HK-2 (cell line): ENCODE measurements at regions not wholly inside any gene's neighbourhood (a gene's known extent, or its start where the extent isn't known, plus 50 kb on each side); places are given as distances from the start of the nearest gene placed in this dataset.
"Not testable (repeated sequence)": the region's sequence is repeated elsewhere in the genome, so short reads cannot be mapped to it uniquely, and the experiment has no call there.

Source experiments
- DNase-seq: peaks from one replicate; pipeline ENCODE4 v3.0.0-alpha.2; 2018; ENCODE audit not compliant: unreplicated experiment

DNA sequence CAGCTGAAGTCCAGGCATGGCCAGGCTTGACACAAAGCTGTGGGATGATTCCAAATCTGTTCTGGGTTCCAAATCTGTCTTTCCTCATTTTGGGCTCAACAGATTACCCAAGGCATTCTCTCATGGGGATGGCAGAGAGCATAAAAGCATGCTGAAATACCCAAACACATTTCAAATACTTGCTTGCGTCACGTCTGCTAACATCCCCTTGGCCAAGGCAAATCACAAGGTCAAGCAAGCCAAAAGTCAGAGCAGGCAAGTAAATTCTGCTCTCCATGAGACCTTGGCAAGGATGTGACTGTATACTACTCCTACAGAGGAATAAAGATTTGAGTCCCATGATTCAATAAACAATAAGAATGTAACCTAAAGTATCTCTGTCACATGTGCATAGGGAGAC is 306.7 kb downstream of the EPB41L4A start:
- DNase-seq: no peak

DNA sequence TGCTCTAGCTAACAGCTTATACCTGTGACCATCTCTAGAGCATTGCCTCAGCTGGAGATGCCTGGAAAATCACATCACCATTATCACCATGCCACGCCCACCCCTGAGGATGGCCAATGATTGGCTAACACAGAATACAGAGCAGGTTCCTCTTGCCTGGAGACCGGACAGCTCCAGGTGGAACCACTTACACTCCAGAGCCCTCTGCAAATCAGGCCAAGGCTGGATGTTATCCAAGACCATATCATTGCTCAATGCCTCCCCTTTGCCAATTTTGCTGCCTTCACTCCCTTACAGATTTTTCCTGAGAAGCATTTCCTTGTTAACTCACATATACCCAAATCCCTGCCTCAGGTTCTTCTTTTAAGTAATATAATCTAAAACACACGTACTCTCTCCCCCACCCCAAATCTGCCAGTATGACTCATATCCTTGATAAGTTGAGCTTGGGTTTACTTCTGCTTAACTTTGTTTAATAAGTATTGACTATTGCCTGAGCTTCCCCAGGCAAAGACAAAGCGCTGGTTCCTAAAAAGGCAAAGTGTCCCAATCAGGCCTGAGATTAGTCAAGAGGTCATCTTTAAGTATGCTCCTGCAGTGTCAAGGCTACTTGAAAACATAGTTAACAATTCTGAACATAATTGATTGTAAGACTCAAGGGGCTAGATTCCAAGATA is 309.6 kb downstream of the EPB41L4A start:
- DNase-seq: no peak

DNA sequence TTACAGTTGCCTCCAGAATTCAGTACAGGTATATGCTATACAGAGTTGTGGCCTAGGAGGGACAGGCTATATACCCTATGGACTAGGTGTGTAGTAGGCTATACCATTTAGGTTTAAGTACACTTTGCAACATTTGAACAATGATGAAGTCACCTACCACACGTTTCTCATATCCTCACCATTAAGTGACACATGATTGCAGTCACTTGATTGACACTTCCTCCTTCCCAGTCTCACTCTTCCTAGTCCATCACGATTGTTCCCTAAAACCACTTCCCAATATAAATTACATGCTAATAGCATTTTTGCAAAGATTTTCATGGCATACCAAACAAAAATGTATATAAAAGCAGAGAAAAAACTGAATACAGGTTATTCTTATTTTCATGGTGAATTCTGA is 312.2 kb downstream of the EPB41L4A start:
- no peak for DNase-seq

DNA sequence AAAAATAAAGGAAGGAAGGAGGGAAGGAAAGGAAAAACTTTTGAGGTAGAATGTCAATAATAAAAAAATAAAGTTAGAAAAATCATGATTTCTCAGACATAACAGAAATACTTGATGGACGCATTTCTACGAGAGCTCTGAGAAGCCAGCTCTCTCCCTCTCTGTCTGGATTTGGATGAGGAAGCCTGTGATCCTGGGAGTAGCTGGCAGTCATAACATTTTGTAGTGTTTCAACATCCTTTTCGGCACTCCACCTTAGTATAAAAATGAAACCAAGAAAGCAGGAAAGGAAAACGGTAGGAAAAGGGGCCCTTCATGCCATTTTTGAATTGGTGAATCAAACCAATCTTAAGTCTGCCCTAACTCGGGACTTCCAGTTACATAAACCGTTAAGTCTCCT is 321.3 kb downstream of the EPB41L4A start:
- no peak for DNase-seq

DNA sequence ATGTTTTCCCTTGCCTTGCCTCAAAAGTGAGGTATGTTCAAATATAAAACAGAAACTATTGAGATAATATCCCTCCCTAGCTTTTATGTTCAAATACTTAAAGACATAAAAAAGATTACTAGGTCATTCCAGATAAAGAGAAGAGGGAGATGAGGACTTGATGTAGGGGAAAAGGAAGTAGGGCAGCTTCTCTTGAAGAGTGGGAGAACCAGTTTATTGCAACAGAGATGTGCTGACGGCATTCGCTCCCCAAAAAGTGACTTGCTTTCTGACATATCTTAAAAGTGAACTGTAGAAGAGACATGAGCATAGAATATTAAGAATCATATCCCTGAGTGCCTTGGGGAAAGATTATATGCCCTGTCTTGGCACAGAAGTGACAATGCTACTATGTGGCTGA is 330.2 kb upstream of the NREP start:
- no peak for DNase-seq

DNA sequence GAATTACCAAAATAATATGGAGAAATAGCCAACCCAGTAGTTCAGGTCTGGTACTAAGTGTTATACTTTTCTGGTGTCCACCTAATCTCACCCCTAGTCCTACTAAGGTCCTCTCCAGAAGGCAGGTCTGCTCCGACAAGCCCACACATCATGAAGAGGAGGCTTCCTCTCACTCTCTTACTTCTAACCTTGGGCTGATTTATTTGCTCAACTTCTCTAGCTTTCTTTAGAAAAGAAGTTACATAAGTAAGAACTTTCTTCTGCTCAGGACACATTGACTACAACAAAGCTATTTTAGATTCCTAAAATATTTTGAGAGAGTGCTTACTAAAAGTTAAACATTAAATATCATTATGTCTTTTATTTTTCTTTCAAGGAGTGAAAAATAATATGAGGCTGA is 329.7 kb upstream of the NREP start:
- no peak for DNase-seq

DNA sequence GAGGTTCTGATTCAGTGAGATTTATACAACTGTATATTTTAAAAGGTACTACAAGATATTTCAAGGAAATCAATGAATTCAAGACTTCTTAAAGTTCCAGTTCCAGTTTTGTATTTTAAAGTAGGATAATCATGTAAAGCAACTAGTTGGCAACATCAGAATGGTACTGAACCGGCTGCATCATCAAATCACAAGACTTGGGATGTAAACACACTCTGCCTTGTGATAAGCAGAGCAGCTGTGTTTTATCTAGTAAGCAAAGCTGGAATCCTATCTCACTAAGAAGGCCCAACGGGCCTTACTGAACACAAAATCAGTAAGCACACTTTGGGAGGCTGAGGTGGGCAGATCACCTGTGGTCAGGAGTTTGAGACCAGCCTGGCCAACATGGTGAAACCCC is 327.2 kb upstream of the NREP start:
- no peak for DNase-seq

DNA sequence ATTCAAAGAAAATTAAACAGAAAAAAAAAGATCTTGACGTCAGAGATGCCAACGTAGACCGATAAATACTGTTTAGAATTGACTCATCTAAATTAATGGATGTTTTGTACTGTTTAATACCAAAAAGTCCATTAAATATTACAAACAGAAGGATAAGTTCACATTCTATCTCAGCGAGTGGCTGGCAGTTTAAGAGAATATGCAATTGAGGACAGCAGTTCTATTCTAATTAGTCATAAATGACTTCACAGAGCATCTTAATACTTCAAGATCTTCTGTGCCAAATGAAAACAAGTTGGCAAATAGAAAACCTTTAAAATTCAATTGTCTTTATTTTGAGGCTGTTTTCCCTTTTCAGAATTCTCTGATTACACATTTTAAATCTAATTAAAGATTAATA is 326.6 kb upstream of the NREP start:
- no peak for DNase-seq

DNA sequence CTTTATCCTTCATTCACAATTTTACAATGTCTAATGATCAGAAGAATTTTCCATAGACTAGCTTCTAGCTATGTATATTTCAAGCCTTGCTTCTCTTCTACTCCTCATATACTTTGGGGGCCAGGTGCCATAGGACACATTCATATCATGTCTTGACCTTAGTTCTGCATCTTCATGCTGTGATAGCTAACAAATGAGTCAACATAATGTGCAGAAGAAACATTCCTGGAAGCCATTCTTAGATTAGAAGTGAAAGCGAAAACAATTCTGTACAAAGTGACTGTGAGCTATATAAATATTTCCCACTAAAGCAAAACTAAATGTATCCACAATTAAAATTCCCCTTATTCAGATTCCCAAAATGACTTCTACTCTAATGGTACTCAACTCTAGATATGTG is 320.2 kb upstream of the NREP start:
- no peak for DNase-seq

DNA sequence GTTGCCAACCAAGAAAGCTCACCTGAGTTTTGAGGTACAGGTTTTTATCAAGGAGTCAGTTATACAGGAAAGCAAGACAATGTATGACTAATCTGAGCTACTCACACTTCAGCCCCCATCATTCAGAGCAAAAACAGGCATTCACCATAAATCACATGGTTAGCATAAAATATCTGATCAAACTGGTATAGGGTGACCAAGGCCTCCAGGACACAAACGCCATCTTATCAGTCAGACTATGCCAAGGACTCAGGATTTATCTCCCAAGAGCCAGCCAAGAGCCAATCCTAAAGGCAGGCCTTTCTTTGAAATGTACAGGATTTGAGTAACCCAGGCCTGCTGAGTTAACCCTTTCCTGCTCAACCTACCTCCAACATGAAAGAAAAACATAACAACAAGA is 313.0 kb upstream of the NREP start:
- DNase-seq: no peak

DNA sequence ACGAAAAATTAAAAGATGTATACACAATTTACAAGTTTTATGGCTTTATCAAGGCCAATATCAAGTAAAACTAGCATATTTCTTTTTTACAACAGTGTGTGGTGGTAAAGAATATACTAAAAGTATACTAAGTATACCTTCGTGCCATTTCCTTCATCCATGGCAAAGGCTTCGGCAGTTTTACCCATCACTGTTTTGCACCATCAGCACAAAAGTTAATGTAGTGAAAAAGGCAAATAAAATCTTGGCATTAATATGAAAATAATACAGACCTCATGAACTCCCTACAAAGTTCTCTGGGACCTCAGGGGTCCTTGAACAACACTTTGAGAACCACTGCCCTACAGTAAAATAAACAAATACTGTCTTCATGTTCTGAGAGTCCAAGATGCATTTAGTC is 312.3 kb upstream of the NREP start:
- no peak for DNase-seq

DNA sequence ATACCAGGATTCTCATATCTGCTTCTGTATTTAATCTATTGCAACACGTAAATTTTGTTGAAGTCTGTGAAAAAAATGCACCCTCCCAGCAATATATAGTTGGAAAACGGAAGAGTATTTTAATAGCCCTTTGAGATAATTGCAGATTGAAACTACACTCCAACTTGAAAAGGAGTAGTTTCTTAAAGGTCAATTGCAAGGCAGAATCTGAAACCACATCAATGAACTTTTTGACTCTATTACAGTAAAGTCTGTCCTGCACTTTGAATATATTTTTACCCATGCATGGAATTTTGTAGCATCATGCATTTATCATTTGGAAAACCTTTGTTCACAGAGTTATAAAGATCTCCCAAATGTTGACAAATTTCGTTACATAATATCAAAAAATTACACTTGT is 311.6 kb upstream of the NREP start:
- DNase-seq: no peak

DNA sequence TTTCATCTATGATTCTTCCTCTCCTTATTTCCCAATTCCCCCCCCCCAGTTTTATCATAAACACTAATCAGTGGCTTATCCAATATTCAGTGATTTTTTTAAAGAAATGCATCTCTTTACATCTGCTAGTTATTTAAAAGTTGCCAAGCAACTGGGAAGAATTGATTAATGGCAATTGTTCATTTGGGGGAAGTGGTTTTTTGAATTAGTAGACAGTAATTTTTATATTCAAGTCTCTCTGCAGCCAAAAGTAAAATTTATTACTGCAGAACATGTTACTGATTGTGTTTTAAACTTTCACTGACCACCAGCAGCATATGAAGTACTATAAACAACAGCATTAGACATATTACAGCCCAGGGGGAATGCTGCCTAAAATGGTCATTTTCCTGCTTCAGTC is 308.8 kb upstream of the NREP start:
- no peak for DNase-seq

DNA sequence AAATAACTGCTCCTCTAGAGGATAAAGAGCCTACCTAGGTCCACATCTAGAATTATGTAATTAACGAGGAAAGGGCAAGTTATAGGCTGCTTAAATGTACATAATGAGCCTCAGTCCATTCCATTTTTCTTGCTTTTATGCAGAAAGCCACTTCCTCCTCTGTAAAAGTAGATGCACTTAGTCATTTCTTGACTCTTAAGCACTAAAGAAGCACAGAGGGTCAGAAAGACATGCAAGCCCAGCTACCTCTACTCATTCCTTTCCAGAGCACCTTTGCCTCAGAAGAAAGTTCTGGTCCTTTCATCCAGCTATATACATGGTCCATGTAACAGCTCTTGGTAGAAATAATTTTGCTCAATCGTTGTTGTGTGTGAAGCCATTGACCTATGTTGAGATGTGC is 308.0 kb upstream of the NREP start:
- DNase-seq: no peak

DNA sequence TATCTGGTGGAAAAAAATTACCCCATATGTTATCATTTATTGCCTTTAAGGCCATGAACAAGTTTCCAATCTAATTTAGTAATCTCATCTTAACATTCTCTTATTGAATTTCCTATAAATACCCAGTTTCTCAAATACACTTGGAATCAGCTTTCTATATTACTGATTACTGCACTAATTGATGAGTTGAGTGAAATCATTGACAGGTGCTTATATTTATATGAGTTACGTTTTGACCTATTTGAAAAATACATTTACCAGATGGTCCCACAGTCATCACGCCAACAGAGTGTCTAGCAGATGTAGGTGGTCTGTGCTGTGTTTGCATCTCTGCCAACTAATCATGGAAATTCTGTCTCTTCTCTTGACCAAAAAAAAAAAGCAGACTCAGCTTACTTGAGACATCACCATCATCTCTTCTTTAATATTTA is 307.3 kb upstream of the NREP start:
- DNase-seq: no peak

DNA sequence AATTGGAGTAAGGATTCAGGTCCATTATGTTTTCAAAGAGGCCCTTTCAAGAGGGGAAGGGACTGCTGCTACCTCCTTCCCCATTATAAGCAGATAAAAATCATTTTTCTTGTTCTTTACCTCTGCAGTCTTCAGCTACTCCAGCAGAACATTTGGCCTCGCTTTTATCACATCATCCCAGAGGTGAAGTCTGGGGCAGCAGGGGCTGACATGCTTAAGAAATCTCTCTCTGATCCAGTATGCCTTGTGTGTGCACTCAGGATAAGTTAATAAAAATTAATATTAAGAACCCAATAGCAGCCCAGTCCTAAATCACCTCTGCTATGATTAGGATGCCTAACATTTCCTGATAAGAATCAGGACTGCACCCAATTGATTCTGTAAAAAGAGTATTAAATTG is 306.9 kb upstream of the NREP start:
- no peak for DNase-seq

DNA sequence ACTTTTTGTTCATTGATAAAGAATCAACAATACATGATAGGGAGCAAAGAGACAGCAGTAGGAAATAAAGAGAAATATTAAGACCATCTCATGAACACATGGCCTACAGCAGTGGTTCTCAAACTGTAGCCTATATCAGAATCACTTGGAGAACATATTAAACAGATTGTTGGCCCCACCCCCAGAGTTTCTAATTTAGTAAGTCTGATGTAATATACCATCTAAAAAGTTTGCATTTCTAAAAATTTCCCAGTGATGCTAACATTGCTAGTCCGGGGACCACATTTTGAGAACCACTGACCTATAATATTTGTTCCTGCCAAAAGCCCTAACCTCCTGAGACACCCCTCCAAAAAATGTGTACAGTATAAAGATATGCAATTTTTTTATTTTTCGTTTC is 306.2 kb upstream of the NREP start:
- no peak for DNase-seq

DNA sequence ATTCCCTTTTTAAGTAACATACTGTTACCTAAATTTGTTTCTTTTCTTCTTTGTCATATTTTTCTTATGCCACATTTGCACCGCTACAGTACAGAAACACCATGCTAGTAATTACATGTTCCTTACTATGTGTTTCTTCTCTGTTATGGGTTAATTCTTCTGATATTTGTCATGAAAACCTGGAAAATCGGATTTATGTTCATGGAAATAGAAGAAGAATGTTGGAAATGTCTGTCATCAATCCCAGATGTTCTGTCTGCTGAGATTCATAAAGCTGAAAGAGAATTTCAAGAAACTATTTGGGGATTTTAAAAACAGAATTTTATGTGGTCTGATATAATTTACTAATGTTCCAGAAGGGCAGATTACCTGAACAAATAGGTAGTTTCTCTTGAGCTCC is 305.2 kb upstream of the NREP start:
- no peak for DNase-seq

DNA sequence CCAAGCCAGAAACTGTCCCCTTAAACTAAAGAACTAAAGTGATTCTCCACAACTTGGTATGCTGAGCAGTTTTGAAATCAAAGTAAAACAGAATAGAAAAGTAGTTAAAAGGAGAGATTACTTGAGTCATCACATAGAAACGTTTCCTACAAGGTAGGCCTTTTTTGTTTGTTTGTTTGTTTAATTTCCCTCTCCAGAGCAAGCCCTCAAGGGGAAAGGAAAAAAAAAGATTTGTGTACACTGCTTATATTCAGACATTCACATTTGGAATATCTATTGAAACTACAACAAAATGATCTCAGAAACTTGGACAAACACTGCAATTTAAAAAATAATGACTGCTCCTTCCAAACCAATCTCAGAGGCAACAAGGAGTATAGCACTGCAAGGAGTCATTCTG is 304.7 kb upstream of the NREP start:
- DNase-seq: no peak

DNA sequence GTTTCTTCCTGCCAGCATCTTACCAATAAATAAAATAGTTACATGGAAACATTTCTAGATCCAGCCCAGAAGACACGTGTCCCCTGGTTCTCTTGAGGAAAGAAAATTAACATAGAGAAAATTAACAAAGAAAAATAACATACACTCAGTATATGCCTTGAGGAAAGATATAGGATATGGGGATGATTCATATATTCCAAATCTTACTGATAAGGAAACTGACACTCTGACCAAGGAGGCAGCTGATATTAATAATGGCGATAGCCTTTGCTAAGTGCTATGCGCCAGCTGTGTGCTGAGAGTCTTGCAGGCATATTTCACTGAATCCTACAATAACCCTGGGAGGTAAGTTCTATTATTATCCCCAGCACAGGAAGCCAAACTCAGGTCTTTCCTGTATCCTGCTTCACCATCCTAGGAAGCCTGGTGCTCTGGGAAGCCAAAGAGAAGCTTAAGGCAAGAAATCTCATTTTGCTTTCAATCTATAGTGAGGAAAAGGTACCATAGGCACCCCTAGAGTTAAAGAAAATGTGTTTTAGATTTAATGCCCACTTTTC is 302.7 kb upstream of the NREP start:
- no peak for DNase-seq

DNA sequence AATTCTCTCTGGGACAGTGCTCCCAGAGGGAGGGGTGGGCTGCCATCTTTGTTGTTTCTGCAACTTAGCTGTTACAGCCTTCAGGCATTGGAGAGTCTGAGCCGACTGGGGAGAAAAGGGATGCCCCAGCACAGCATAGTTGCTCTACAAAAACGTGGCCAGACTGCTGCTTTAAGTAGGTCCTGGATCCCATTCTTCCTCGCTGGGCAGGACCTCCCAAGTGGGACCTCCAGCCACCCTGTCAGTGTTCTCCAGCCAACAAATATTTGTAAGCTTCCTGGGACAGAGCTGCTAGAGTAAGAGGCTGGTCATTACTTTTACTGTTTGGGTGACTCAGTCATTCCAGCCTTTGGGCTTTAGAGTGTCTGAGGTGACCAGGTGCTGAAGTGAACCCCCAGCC is 292.7 kb upstream of the NREP start:
- DNase-seq: no peak

DNA sequence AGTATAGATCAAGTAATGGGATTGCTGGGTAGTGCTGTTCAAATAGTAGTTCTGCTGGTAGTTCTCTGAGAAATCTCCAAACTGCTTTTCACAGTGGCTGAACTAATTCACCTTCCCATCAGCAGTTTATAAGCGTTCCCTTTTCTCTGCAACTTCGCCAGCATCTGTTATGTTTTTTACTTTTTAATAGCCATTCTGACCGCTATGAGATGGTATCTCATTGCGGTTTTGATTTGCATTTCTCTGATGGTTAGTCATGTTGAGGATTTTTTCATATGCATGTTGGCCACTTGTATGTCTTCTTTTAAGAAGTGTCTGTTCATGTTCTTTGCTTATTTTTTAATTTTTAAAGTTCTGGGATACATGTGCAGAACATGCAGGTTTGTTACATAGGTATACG is 279.2 kb upstream of the NREP start:
- no peak for DNase-seq

DNA sequence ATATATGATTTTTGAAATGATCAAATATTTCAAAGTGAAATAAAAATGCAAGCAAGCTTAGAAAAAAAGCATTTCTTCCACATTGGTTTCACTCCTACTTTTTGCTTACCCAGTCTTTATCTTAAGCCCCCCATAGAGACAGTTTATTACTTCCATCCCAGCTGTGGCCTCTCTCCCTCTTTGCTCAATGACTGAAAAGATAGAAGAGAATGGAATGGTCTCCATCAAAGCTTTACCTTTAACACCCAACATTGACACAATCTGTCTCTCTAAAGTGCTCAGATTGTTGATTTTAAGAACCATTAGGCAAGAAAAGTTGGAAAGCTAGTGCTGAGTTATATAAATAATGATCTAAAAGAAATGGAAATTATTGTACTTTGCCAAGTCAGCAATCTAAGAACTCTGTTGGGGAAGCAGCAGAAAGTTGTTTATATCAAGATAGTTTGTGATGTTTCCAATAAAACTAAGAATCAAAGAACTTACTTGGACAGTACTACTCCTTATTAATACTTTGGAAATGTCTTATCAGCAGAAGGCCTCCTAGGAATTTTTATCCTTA is 277.5 kb upstream of the NREP start:
- DNase-seq: no peak

DNA sequence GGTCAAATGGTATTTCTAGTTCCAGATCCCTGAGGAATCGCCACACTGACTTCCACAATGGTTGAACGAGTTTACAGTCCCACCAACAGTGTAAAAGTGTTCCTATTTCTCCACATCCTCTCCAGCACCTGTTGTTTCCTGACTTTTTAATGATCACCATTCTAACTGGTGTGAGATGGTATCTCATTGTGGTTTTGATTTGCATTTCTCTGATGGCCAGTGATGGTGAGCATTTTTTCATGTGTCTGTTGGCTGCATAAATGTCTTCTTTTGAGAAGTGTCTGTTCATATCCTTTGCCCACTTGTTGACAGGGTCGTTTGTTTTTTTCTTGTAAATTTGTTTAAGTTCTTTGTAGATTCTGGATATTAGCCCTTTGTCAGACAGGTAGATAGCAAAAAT is 269.9 kb upstream of the NREP start:
- DNase-seq: not testable (repeated sequence)
